ENCODE measurements at regions not wholly inside any gene's neighbourhood (a gene's known extent, or its start where the extent isn't known, plus 50 kb on each side); places are given as distances from the start of the nearest gene placed in this dataset.

- TF ChIP-seq, protein P1, sequence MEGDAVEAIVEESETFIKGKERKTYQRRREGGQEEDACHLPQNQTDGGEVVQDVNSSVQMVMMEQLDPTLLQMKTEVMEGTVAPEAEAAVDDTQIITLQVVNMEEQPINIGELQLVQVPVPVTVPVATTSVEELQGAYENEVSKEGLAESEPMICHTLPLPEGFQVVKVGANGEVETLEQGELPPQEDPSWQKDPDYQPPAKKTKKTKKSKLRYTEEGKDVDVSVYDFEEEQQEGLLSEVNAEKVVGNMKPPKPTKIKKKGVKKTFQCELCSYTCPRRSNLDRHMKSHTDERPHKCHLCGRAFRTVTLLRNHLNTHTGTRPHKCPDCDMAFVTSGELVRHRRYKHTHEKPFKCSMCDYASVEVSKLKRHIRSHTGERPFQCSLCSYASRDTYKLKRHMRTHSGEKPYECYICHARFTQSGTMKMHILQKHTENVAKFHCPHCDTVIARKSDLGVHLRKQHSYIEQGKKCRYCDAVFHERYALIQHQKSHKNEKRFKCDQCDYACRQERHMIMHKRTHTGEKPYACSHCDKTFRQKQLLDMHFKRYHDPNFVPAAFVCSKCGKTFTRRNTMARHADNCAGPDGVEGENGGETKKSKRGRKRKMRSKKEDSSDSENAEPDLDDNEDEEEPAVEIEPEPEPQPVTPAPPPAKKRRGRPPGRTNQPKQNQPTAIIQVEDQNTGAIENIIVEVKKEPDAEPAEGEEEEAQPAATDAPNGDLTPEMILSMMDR (IDR thresholded peaks at IDR 0.05; ENCODE audit: low read depth, low read length, missing input control): no peak
- TF ChIP-seq ATF3 (IDR thresholded peaks at IDR 0.05) (no peak), RXRA (IDR thresholded peaks at IDR 0.05) (no peak), GABPA (IDR thresholded peaks at IDR 0.05 in 1 of 2, conservative IDR thresholded peaks at IDR 0.05 in 1 of 2) (no peak), TAF1 (conservative IDR thresholded peaks at IDR 0.05) (no peak), JUND (IDR thresholded peaks at IDR 0.05) (no peak), EGR1 (IDR thresholded peaks at IDR 0.05; ENCODE audit: low read depth in 2 of 2) (no peak), RAD21 (IDR thresholded peaks at IDR 0.05) (no peak), SP1 (IDR thresholded peaks at IDR 0.05) (no peak), HNF4G (IDR thresholded peaks at IDR 0.05) (no peak)
- TF ChIP-seq, protein P2, sequence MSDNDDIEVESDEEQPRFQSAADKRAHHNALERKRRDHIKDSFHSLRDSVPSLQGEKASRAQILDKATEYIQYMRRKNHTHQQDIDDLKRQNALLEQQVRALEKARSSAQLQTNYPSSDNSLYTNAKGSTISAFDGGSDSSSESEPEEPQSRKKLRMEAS (IDR thresholded peaks at IDR 0.05): no peak
Observed at GRCh38 chr15:47119349-47119748, 598.0 kb upstream of the SEMA6D start.
